GM19043 (cell line): ENCODE measurements at regions not wholly inside any gene's neighbourhood (a gene's known extent, or its start where the extent isn't known, plus 50 kb on each side); places are given as distances from the start of the nearest gene placed in this dataset.

Experiments used
- ATAC-seq: cut with Tn5 transposase; IDR thresholded peaks from one replicate; pipeline ENCODE4 v1.9.1; 2021; ENCODE audit warnings: low read depth; ENCODE audit not compliant: unreplicated experiment

- ATAC-seq: no peak
Measured at GRCh38 chr2:118705032-118705431, 142.4 kb downstream of the EN1 start.

- no peak for ATAC-seq
Measured at GRCh38 chr2:118699447-118700175, 147.8 kb downstream of the EN1 start.

GRCh38 chr2:118698564-118698963 lies 148.9 kb downstream of the EN1 start:
- no peak for ATAC-seq

- ATAC-seq: no peak
Measured at GRCh38 chr2:118697781-118698180, 149.7 kb downstream of the EN1 start.

- no peak for ATAC-seq
Measured at GRCh38 chr2:118696786-118697465, 150.5 kb downstream of the EN1 start.

GRCh38 chr2:118693287-118693822 lies 154.1 kb downstream of the EN1 start:
- no peak for ATAC-seq

GRCh38 chr2:118689874-118690273 lies 157.6 kb downstream of the EN1 start:
- no peak for ATAC-seq

GRCh38 chr2:118689456-118689855 lies 158.0 kb downstream of the EN1 start:
- ATAC-seq: no peak

GRCh38 chr2:118689033-118689432 lies 158.4 kb downstream of the EN1 start:
- no peak for ATAC-seq

DNA sequence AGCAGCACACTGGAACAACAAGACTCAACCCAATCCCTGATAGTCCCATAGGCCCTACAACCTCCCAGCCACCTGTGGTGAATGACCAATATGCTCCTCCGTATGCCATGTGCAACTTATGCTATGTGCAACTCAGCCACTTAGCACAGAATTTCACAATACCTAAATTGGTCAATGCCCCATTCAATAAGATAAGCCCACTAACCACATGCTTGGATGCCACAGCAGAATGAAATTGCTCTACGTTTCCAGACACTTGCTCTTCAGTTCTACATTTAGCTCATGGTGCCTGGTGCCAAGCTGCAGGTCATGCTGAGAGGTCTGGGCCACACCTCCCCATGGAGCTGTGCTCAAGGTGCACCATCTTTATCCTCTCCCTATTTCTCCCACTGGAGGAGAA lies 159.8 kb downstream of the EN1 start:
- no peak for ATAC-seq

GRCh38 chr2:118687192-118687591 lies 160.3 kb downstream of the EN1 start:
- no peak for ATAC-seq

DNA sequence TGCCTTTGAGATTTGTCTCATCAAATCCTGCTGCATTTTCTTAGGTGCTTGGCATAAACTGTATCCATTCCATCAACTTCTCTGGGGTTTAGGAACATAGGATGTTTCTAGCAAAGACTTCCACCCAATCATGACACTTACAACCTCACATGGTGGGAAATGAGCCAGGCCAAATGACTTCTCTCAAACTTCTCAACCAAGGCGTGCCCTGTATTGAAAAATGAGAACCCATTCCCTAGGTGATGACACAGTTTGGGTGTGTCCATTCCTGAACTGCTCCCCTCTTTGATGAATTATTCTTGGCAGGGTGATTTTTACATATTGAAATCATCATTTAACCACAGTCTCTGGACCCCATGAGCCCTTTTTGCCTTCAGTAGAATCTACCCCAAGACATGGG lies 161.1 kb downstream of the EN1 start:
- ATAC-seq: no peak

GRCh38 chr2:118683460-118683859 lies 164.0 kb downstream of the EN1 start:
- ATAC-seq: no peak

- no peak for ATAC-seq
Measured at GRCh38 chr2:118678985-118679384, 168.5 kb downstream of the EN1 start.

DNA sequence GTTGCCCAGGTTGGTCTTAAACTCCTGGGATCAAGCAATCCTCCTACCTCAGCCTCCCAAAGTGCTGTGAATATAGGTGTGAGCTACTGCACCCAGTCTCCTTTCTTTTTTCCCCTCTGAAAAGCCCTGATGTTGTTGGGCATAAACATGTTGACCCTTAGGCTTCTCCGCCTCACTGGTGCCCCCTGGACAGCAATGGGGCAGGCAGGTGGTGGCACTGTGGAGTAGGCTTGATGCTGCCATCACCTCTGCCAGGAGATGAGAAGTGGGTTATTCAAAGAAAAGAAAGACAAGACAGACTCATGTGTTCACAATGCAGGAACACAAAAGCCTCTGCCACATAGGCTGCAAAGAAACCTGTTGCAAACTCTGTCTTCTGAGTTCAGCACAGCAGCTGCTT lies 169.9 kb downstream of the EN1 start:
- ATAC-seq: no peak

GRCh38 chr2:118675531-118675930 lies 171.9 kb downstream of the EN1 start:
- no peak for ATAC-seq

GRCh38 chr2:118672571-118673158 lies 174.8 kb downstream of the EN1 start:
- no peak for ATAC-seq

- ATAC-seq: no peak
Measured at GRCh38 chr2:118671701-118672454, 175.6 kb downstream of the EN1 start.

GRCh38 chr2:118670838-118671237 lies 176.6 kb downstream of the EN1 start:
- no peak for ATAC-seq

GRCh38 chr2:118670276-118670675 lies 177.2 kb downstream of the EN1 start:
- ATAC-seq: no peak

- no peak for ATAC-seq
Measured at GRCh38 chr2:118669654-118670053, 177.8 kb downstream of the EN1 start.
